Neural cell (in vitro differentiated cells): ENCODE measurements at regions not wholly inside any gene's neighbourhood (a gene's known extent, or its start where the extent isn't known, plus 50 kb on each side); places are given as distances from the start of the nearest gene placed in this dataset.

Experiments used
- EP300 ChIP-seq: fragments of 450-650 bp; conservative IDR thresholded peaks from 2 replicates; pipeline ENCODE4 v1.6.1; 2014; ENCODE audit warnings: antibody characterized with exemption, mild to moderate bottlenecking, moderate library complexity; ENCODE audit not compliant: poor library complexity, severe bottlenecking
- EZH2 ChIP-seq: fragments of 200-600, 300-800 bp; shearing (Covaris generic), sonication (generic); IDR thresholded peaks from 2 replicates; pipeline ENCODE4 v1.6.1; 2014; ENCODE audit warnings: antibody characterized with exemption, low read length, borderline replicate concordance, mild to moderate bottlenecking; ENCODE audit not compliant: insufficient read depth, poor library complexity, severe bottlenecking
- MXI1 ChIP-seq: fragments of 450-650 bp; conservative IDR thresholded peaks from 2 replicates; pipeline ENCODE4 v1.6.1; 2014; ENCODE audit warnings: antibody characterized with exemption, mild to moderate bottlenecking; ENCODE audit not compliant: poor library complexity, severe bottlenecking
- POLR2AphosphoS5 ChIP-seq: IDR thresholded peaks from 2 replicates; pipeline ENCODE4 v1.6.1; 2012
- SMC3 ChIP-seq: fragments of 450-650 bp; conservative IDR thresholded peaks from 2 replicates; pipeline ENCODE4 v1.6.1; 2014; ENCODE audit warnings: antibody characterized with exemption, mild to moderate bottlenecking, moderate library complexity; ENCODE audit not compliant: poor library complexity
- TF ChIP-seq, protein P1 (sequence below): fragments of 450-650 bp; IDR thresholded peaks from 2 replicates; pipeline ENCODE4 v1.5.1; 2014; ENCODE audit warnings: antibody characterized with exemption, mild to moderate bottlenecking, moderate library complexity; ENCODE audit not compliant: poor library complexity, severe bottlenecking
- TF ChIP-seq, protein P2 (sequence below): IDR thresholded peaks from 2 replicates; pipeline ENCODE4 v1.6.1; 2012; ENCODE audit warnings: borderline replicate concordance

DNA sequence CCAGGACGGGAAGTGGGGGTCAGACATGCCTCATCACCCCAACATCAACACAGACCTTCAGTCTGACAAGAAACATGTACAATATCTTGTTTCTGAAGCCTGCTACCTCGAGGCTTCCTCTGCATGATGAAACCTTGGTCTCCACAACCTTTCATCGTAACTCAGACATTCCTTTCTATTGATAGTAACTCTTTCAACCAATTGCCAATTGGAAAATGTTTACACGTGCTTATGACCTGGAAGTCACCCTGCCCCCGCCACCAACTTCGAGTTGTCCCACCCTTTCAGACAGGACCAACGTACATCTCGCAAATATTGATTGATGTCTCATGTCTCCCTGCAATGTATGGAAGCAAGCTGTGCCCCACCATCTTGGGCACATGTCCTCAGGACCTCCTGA, 159.5 kb downstream of the ETS2 start:
- TF ChIP-seq, protein P1, sequence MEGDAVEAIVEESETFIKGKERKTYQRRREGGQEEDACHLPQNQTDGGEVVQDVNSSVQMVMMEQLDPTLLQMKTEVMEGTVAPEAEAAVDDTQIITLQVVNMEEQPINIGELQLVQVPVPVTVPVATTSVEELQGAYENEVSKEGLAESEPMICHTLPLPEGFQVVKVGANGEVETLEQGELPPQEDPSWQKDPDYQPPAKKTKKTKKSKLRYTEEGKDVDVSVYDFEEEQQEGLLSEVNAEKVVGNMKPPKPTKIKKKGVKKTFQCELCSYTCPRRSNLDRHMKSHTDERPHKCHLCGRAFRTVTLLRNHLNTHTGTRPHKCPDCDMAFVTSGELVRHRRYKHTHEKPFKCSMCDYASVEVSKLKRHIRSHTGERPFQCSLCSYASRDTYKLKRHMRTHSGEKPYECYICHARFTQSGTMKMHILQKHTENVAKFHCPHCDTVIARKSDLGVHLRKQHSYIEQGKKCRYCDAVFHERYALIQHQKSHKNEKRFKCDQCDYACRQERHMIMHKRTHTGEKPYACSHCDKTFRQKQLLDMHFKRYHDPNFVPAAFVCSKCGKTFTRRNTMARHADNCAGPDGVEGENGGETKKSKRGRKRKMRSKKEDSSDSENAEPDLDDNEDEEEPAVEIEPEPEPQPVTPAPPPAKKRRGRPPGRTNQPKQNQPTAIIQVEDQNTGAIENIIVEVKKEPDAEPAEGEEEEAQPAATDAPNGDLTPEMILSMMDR = no peak
- no peak for TF ChIP-seq MXI1
- TF ChIP-seq EP300 = no peak
- TF ChIP-seq EZH2 = no peak
- no peak for TF ChIP-seq SMC3
- TF ChIP-seq, protein P2, sequence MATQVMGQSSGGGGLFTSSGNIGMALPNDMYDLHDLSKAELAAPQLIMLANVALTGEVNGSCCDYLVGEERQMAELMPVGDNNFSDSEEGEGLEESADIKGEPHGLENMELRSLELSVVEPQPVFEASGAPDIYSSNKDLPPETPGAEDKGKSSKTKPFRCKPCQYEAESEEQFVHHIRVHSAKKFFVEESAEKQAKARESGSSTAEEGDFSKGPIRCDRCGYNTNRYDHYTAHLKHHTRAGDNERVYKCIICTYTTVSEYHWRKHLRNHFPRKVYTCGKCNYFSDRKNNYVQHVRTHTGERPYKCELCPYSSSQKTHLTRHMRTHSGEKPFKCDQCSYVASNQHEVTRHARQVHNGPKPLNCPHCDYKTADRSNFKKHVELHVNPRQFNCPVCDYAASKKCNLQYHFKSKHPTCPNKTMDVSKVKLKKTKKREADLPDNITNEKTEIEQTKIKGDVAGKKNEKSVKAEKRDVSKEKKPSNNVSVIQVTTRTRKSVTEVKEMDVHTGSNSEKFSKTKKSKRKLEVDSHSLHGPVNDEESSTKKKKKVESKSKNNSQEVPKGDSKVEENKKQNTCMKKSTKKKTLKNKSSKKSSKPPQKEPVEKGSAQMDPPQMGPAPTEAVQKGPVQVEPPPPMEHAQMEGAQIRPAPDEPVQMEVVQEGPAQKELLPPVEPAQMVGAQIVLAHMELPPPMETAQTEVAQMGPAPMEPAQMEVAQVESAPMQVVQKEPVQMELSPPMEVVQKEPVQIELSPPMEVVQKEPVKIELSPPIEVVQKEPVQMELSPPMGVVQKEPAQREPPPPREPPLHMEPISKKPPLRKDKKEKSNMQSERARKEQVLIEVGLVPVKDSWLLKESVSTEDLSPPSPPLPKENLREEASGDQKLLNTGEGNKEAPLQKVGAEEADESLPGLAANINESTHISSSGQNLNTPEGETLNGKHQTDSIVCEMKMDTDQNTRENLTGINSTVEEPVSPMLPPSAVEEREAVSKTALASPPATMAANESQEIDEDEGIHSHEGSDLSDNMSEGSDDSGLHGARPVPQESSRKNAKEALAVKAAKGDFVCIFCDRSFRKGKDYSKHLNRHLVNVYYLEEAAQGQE = no peak
- TF ChIP-seq POLR2AphosphoS5 = no peak
